GM21423 (cell line): ENCODE measurements at regions not wholly inside any gene's neighbourhood (a gene's known extent, or its start where the extent isn't known, plus 50 kb on each side); places are given as distances from the start of the nearest gene placed in this dataset.
"Not testable (repeated sequence)": the region's sequence is repeated elsewhere in the genome, so short reads cannot be mapped to it uniquely, and the experiment has no call there.

Experiments used
- ATAC-seq: cut with Tn5 transposase; IDR thresholded peaks from one replicate; pipeline ENCODE4 v1.9.1; 2021; ENCODE audit warnings: mild to moderate bottlenecking, moderate library complexity; ENCODE audit not compliant: unreplicated experiment

GRCh38 chr10:47711428-47711827 lies 52.0 kb downstream of the SYT15B start:
- not testable (repeated sequence) for ATAC-seq

- ATAC-seq: not testable (repeated sequence)
Observed at GRCh38 chr10:47710443-47710842, 52.9 kb downstream of the SYT15B start.

- ATAC-seq: peak; percentile 97
Observed at GRCh38 chr10:47705698-47706414, 57.5 kb downstream of the SYT15B start.

- not testable (repeated sequence) for ATAC-seq
Observed at GRCh38 chr10:47701285-47701684, 62.1 kb downstream of the SYT15B start.

- ATAC-seq: not testable (repeated sequence)
Observed at GRCh38 chr10:47699854-47700253, 63.5 kb downstream of the SYT15B start.

GRCh38 chr10:47696170-47696569 lies 67.2 kb downstream of the SYT15B start:
- ATAC-seq: not testable (repeated sequence)

GRCh38 chr10:47695149-47695548 lies 68.2 kb downstream of the SYT15B start:
- not testable (repeated sequence) for ATAC-seq

GRCh38 chr10:47690304-47690703 lies 73.1 kb downstream of the SYT15B start:
- ATAC-seq: not testable (repeated sequence)

GRCh38 chr10:47683826-47684475 lies 79.4 kb downstream of the SYT15B start:
- not testable (repeated sequence) for ATAC-seq

- ATAC-seq: not testable (repeated sequence)
Observed at GRCh38 chr10:47681638-47681990, 81.8 kb downstream of the SYT15B start.

- not testable (repeated sequence) for ATAC-seq
Observed at GRCh38 chr10:47680848-47681637, 82.3 kb downstream of the SYT15B start.

- not testable (repeated sequence) for ATAC-seq
Observed at GRCh38 chr10:47676102-47676501, 87.3 kb downstream of the SYT15B start.

GRCh38 chr10:47675577-47675976 lies 87.8 kb downstream of the SYT15B start:
- not testable (repeated sequence) for ATAC-seq

- not testable (repeated sequence) for ATAC-seq
Observed at GRCh38 chr10:47673128-47673527, 90.3 kb downstream of the SYT15B start.

GRCh38 chr10:47670857-47671256 lies 92.5 kb downstream of the SYT15B start:
- not testable (repeated sequence) for ATAC-seq

GRCh38 chr10:47661955-47662577 lies 101.3 kb downstream of the SYT15B start:
- ATAC-seq: not testable (repeated sequence)

- not testable (repeated sequence) for ATAC-seq
Observed at GRCh38 chr10:47656732-47657131, 106.7 kb downstream of the SYT15B start.

- ATAC-seq: not testable (repeated sequence)
Observed at GRCh38 chr10:47654161-47654560, 109.2 kb downstream of the SYT15B start.

GRCh38 chr10:47648594-47648993 lies 114.8 kb downstream of the SYT15B start:
- ATAC-seq: not testable (repeated sequence)

GRCh38 chr10:47647523-47648101 lies 115.8 kb downstream of the SYT15B start:
- ATAC-seq: not testable (repeated sequence)
